ENCODE measurements at regions not wholly inside any gene's neighbourhood (a gene's known extent, or its start where the extent isn't known, plus 50 kb on each side); places are given as distances from the start of the nearest gene placed in this dataset.

DNA sequence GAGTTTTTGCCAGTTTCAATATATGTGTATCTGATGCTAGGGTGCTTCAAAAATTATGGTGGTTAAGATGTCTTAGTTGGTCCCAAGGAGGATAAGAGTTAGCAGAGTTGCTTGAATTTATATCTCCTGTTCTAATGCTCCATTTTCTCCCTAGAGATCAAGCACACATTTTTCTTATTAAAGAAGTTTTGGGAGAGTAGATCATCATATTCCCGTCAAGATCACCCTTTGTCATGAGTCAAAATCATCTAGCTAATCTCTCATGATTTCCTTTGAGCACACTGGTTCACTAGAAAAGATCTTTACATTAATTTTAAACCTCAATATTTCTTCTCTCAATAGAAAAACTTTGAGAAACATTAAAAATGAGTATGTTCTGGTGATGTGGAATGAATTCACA is 429.9 kb upstream of the SEMA3A start:
- no peaks in the 10 kb centered on the region for H3K4me1 ChIP-seq (ENCODE audit: control insufficient read depth in 1 of 2, insufficient read depth in 2 of 2, low read length in 2 of 2)
- H3K9me3 ChIP-seq (ENCODE audit: control insufficient read depth in 1 of 2, low read length in 2 of 2): no peaks in the 10 kb centered on the region
- no peaks in the 10 kb centered on the region for H3K36me3 ChIP-seq (ENCODE audit: control insufficient read depth in 1 of 2, insufficient read depth in 2 of 2, low read length in 2 of 2)
- H3K4me3 ChIP-seq (ENCODE audit: low read depth in 1 of 2, low read length in 2 of 2): no peak overlapping the region
- no peak overlapping the region for H3K27ac ChIP-seq (ENCODE audit: low read depth, low read length)
- H3K9ac ChIP-seq (ENCODE audit: low read depth in 1 of 2, low read length in 2 of 2): no peak overlapping the region
- no peaks in the 10 kb centered on the region for H3K27me3 ChIP-seq (ENCODE audit: control insufficient read depth in 1 of 2, insufficient read depth in 2 of 2, low read length in 2 of 2)

DNA sequence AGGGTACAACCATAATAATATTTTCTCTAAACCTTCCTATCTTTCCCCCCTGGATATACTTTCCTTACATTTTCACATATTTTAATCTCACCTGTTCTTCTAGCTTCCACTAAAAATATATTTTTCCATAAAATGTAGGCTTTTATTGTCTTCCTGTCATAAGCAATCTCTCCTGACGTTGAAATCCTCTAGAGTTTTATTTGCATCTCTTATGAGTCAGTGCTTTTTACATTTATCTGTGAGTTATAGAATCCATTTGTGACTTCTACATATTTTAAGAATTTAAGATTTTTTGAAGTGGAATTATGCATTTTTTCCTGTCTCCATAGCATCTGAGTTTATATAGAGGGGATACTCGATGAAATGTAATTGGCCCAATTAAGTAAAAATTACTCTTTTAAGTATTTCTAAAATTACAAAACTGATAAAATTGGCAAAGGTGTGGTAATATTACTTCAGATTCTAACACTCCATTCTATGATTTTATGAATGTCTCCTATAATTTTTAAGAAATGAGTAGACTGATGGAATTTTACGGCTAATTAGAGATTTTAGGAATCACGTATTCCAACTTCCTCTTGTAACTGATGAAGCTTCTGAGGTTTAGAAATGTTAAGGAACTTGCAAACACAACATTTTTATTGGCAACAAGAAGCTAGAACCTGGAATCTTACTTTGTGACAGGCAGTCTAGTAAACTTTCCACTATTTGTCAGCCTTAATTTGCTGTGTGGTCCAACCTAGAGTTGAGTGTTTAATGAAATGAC is 422.9 kb upstream of the SEMA3A start:
- H3K4me1 ChIP-seq (ENCODE audit: control insufficient read depth in 1 of 2, insufficient read depth in 2 of 2, low read length in 2 of 2): no peaks in the 10 kb centered on the region
- no peak overlapping the region for H3K4me3 ChIP-seq (ENCODE audit: low read depth in 1 of 2, low read length in 2 of 2)
- H3K27ac ChIP-seq (ENCODE audit: low read depth, low read length): no peak overlapping the region
- no peaks in the 10 kb centered on the region for H3K9me3 ChIP-seq (ENCODE audit: control insufficient read depth in 1 of 2, low read length in 2 of 2)
- no peak overlapping the region for H3K9ac ChIP-seq (ENCODE audit: low read depth in 1 of 2, low read length in 2 of 2)
- H3K27me3 ChIP-seq (ENCODE audit: control insufficient read depth in 1 of 2, insufficient read depth in 2 of 2, low read length in 2 of 2): no peaks in the 10 kb centered on the region
- H3K36me3 ChIP-seq (ENCODE audit: control insufficient read depth in 1 of 2, insufficient read depth in 2 of 2, low read length in 2 of 2): no peaks in the 10 kb centered on the region

DNA sequence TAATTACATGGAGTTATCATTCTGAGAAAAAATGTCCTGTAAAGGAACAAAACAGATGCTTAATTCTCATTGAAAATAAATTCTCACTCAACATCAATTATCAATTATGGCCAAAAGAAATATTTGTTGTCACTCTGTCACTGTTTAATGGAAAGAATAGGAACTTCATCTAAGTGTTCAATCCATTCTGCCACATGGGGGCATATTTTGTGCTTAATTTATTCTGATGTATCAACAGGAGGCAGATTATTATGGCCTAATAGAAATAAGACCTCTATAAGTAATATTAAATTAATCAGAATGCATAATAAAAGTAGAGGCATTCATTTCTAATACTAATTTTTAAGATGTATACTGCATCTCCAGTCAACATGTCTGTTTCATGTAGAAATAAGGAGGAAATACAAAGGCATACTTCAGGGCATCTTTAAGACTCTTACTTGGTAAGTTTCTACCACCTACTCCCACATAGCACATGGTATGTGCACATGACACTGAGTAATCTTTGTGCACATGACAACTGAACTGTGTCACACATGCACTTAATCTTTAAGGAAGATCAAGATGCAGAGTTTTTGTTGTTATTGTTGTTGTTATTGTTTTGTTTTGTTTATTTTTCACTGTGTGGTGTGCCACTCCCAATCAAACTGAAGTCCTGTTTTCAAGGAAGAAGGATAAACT is 420.4 kb upstream of the SEMA3A start:
- Histone ChIP-seq H3K9me3 (ENCODE audit: control insufficient read depth in 1 of 2, low read length in 2 of 2) (no peaks in the 10 kb centered on the region), H3K9ac (ENCODE audit: low read depth in 1 of 2, low read length in 2 of 2) (no peak overlapping the region), H3K4me1 (ENCODE audit: control insufficient read depth in 1 of 2, insufficient read depth in 2 of 2, low read length in 2 of 2) (no peaks in the 10 kb centered on the region)

DNA sequence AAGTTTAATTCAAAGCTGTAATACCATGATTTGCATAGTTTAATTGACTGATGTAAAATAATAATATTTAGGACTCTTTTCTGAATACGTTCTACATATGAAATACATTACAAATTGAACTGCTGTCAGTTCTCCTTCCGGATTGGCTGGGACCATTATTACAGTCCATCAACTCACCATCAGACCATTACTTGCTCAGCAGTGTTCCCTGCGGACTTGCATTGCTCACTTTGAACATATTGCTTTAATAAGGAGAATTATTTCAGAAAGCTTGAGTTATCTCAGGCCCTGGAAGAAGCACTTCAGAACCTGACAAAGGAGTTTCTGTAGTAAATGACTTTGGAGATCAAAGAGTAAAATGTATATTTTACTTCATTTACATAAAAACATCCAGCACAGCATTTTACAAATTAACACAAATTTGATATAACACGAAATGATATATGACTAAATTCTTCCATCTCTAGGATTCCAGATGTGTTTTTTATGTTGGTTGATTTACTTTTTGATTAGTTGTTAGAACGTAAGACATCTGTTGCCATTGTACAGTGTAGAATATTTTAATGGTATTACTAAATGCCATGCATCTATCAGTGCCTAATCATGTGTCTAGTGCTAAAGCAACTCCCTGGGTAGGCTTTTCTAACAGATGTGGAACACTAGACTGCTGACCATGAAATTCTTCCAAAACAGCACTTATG is 418.5 kb upstream of the SEMA3A start:
- no peaks in the 10 kb centered on the region for H3K9me3 ChIP-seq (ENCODE audit: control insufficient read depth in 1 of 2, low read length in 2 of 2)
- H3K27me3 ChIP-seq (ENCODE audit: control insufficient read depth in 1 of 2, insufficient read depth in 2 of 2, low read length in 2 of 2): no peaks in the 10 kb centered on the region
- H3K4me3 ChIP-seq (ENCODE audit: low read depth in 1 of 2, low read length in 2 of 2): no peak overlapping the region
- no peak overlapping the region for H3K27ac ChIP-seq (ENCODE audit: low read depth, low read length)
- H3K4me1 ChIP-seq (ENCODE audit: control insufficient read depth in 1 of 2, insufficient read depth in 2 of 2, low read length in 2 of 2): no peaks in the 10 kb centered on the region
- no peaks in the 10 kb centered on the region for H3K36me3 ChIP-seq (ENCODE audit: control insufficient read depth in 1 of 2, insufficient read depth in 2 of 2, low read length in 2 of 2)
- no peak overlapping the region for H3K9ac ChIP-seq (ENCODE audit: low read depth in 1 of 2, low read length in 2 of 2)

More for the DNA sequence above, 420.4 kb upstream of the SEMA3A start:
- no peaks in the 10 kb centered on the region for H3K36me3 ChIP-seq (ENCODE audit: control insufficient read depth in 1 of 2, insufficient read depth in 2 of 2, low read length in 2 of 2)
- no peaks in the 10 kb centered on the region for H3K27me3 ChIP-seq (ENCODE audit: control insufficient read depth in 1 of 2, insufficient read depth in 2 of 2, low read length in 2 of 2)
- no peak overlapping the region for H3K4me3 ChIP-seq (ENCODE audit: low read depth in 1 of 2, low read length in 2 of 2)
- H3K27ac ChIP-seq (ENCODE audit: low read depth, low read length): no peak overlapping the region

DNA sequence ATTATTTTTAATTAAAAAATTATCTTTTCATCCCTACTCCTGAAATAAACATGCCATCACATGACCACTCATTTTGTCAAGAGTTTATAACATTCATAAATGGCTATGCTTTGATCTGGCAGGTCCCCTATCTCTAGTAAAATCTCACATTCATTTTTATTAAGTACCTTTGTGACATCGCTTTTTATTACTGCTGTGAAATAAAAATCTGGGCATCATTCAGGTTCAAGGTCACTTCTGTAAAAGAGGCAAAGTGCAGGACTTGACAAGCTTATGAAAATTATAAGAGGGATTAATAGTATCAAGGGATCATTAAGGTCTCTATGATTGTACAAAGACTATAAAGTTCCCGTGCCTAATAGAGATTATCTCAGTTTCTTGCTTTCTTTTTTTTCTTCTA is 416.8 kb upstream of the SEMA3A start:
- Histone ChIP-seq H3K27me3 (ENCODE audit: control insufficient read depth in 1 of 2, insufficient read depth in 2 of 2, low read length in 2 of 2) (no peaks in the 10 kb centered on the region), H3K9me3 (ENCODE audit: control insufficient read depth in 1 of 2, low read length in 2 of 2) (no peaks in the 10 kb centered on the region), H3K4me3 (ENCODE audit: low read depth in 1 of 2, low read length in 2 of 2) (no peak overlapping the region), H3K27ac (ENCODE audit: low read depth, low read length) (no peak overlapping the region), H3K4me1 (ENCODE audit: control insufficient read depth in 1 of 2, insufficient read depth in 2 of 2, low read length in 2 of 2) (no peaks in the 10 kb centered on the region), H3K9ac (ENCODE audit: low read depth in 1 of 2, low read length in 2 of 2) (no peak overlapping the region), H3K36me3 (ENCODE audit: control insufficient read depth in 1 of 2, insufficient read depth in 2 of 2, low read length in 2 of 2) (no peaks in the 10 kb centered on the region)

DNA sequence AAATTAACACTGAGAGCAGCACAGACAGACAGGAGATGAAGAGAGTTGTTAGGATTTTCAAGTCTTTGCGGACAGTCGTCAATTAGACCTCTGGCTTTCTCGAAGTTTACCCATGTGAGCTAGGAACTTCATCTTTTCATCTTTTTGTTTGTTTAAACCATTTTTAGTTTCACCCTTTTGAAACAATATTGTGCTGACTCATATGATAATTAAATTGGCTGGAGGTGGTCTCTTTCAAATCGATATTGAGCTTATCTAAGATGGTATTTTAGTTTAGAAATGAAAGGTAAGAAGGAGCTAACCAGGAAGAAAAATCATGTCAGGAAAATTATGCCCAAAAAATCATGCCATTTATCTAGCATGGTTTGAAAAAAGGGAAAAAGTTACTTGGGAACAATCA is 415.8 kb upstream of the SEMA3A start:
- no peak overlapping the region for H3K27ac ChIP-seq (ENCODE audit: low read depth, low read length)
- H3K36me3 ChIP-seq (ENCODE audit: control insufficient read depth in 1 of 2, insufficient read depth in 2 of 2, low read length in 2 of 2): no peaks in the 10 kb centered on the region
- no peak overlapping the region for H3K4me3 ChIP-seq (ENCODE audit: low read depth in 1 of 2, low read length in 2 of 2)
- H3K4me1 ChIP-seq (ENCODE audit: control insufficient read depth in 1 of 2, insufficient read depth in 2 of 2, low read length in 2 of 2): no peaks in the 10 kb centered on the region
- H3K27me3 ChIP-seq (ENCODE audit: control insufficient read depth in 1 of 2, insufficient read depth in 2 of 2, low read length in 2 of 2): no peaks in the 10 kb centered on the region
- no peaks in the 10 kb centered on the region for H3K9me3 ChIP-seq (ENCODE audit: control insufficient read depth in 1 of 2, low read length in 2 of 2)
- no peak overlapping the region for H3K9ac ChIP-seq (ENCODE audit: low read depth in 1 of 2, low read length in 2 of 2)

DNA sequence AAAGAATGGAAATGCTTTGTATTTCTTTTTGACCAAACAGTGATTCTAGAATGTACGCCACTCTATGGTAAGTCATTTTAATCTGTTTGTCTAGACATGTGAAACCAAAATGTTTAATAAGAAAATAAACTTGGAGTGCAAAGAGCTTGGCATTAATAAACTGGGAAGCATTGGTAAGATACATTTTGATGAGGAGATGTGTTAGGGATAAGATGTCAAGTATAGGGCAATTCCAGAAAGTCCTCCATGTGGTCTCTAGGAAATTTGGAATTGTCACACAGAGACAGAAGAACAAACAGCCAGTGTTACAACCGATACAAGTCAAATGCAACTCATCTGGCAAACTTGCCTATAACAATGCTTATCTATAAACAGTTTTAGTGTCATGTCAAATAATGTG is 410.7 kb upstream of the SEMA3A start:
- Histone ChIP-seq H3K9me3 (ENCODE audit: control insufficient read depth in 1 of 2, low read length in 2 of 2) (peaks cover 0 to 3% of the 10 kb centered on the region in 2 donors), H3K4me1 (ENCODE audit: control insufficient read depth in 1 of 2, insufficient read depth in 2 of 2, low read length in 2 of 2) (no peaks in the 10 kb centered on the region), H3K36me3 (ENCODE audit: control insufficient read depth in 1 of 2, insufficient read depth in 2 of 2, low read length in 2 of 2) (no peaks in the 10 kb centered on the region), H3K4me3 (ENCODE audit: low read depth in 1 of 2, low read length in 2 of 2) (no peak overlapping the region), H3K9ac (ENCODE audit: low read depth in 1 of 2, low read length in 2 of 2) (no peak overlapping the region), H3K27ac (ENCODE audit: low read depth, low read length) (no peak overlapping the region), H3K27me3 (ENCODE audit: control insufficient read depth in 1 of 2, insufficient read depth in 2 of 2, low read length in 2 of 2) (no peaks in the 10 kb centered on the region)

DNA sequence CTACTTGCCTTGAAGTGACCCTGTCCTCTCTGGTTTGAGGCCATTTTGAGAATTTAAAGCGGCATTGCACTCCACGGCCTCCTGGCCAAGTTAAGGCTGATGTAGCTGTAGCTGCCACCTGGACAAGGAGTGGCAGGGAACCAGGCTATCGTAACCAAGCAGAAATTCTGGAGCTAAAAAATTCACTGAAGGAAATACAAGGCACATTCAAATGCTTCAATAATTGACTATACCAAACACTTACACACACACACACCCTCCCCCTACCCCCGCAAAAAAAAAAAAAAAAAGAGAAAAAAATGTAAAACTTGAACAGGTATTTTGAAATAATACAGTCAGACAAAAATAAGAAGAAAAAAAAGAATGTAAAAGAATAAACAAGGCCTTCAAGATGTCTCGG is 409.0 kb upstream of the SEMA3A start:
- peaks cover 0 to 3% of the 10 kb centered on the region in 2 donors for H3K9me3 ChIP-seq (ENCODE audit: control insufficient read depth in 1 of 2, low read length in 2 of 2)
- no peak overlapping the region for H3K27ac ChIP-seq (ENCODE audit: low read depth, low read length)
- H3K4me1 ChIP-seq (ENCODE audit: control insufficient read depth in 1 of 2, insufficient read depth in 2 of 2, low read length in 2 of 2): no peaks in the 10 kb centered on the region
- H3K9ac ChIP-seq (ENCODE audit: low read depth in 1 of 2, low read length in 2 of 2): no peak overlapping the region
- H3K36me3 ChIP-seq (ENCODE audit: control insufficient read depth in 1 of 2, insufficient read depth in 2 of 2, low read length in 2 of 2): no peaks in the 10 kb centered on the region
- H3K27me3 ChIP-seq (ENCODE audit: control insufficient read depth in 1 of 2, insufficient read depth in 2 of 2, low read length in 2 of 2): no peaks in the 10 kb centered on the region
- no peak overlapping the region for H3K4me3 ChIP-seq (ENCODE audit: low read depth in 1 of 2, low read length in 2 of 2)

DNA sequence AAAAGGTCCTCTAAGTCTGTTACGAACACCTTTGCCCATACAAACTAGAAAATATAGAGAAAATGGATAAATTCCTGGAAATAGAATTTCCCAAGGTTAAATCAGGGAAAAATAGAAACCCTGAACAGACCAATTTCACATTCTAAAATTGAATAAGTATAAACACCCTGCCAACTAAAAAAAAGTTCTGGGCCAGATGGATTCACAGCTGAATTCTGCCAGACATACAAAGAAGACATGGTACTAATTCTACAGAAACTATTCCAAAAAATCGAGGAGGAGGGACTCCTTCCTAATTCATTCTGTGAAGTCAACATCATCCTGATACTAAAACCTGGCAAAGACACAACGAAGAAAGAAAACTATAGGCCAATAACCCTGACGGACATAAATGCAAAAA is 400.4 kb upstream of the SEMA3A start:
- H3K27ac ChIP-seq (ENCODE audit: low read depth, low read length): no peak overlapping the region
- H3K27me3 ChIP-seq (ENCODE audit: control insufficient read depth in 1 of 2, insufficient read depth in 2 of 2, low read length in 2 of 2): no peaks in the 10 kb centered on the region
- H3K4me1 ChIP-seq (ENCODE audit: control insufficient read depth in 1 of 2, insufficient read depth in 2 of 2, low read length in 2 of 2): no peaks in the 10 kb centered on the region
- H3K9me3 ChIP-seq (ENCODE audit: control insufficient read depth in 1 of 2, low read length in 2 of 2): no peaks in the 10 kb centered on the region
- no peak overlapping the region for H3K9ac ChIP-seq (ENCODE audit: low read depth in 1 of 2, low read length in 2 of 2)
- no peaks in the 10 kb centered on the region for H3K36me3 ChIP-seq (ENCODE audit: control insufficient read depth in 1 of 2, insufficient read depth in 2 of 2, low read length in 2 of 2)
- H3K4me3 ChIP-seq (ENCODE audit: low read depth in 1 of 2, low read length in 2 of 2): no peak overlapping the region

DNA sequence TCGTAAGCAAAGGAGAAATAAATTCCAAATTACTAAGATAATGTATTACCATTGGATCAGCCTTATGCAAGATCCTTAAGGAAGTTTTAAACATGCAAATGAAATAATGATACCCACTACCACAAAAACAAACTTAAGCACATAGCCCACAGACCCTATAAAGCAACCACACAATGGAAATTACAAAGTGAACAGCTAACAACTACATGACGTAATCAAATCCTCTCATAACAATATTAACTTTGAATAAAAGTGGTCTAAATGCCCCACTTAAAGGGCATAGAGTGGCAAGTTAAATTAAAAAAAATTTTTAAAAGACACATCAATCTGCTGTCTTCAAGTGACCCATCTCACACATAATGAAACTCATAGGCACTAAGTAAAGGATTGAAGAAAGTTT is 397.3 kb upstream of the SEMA3A start:
- Histone ChIP-seq H3K27me3 (ENCODE audit: control insufficient read depth in 1 of 2, insufficient read depth in 2 of 2, low read length in 2 of 2) (no peaks in the 10 kb centered on the region), H3K4me1 (ENCODE audit: control insufficient read depth in 1 of 2, insufficient read depth in 2 of 2, low read length in 2 of 2) (no peaks in the 10 kb centered on the region), H3K4me3 (ENCODE audit: low read depth in 1 of 2, low read length in 2 of 2) (no peak overlapping the region), H3K36me3 (ENCODE audit: control insufficient read depth in 1 of 2, insufficient read depth in 2 of 2, low read length in 2 of 2) (no peaks in the 10 kb centered on the region), H3K9ac (ENCODE audit: low read depth in 1 of 2, low read length in 2 of 2) (no peak overlapping the region), H3K27ac (ENCODE audit: low read depth, low read length) (no peak overlapping the region), H3K9me3 (ENCODE audit: control insufficient read depth in 1 of 2, low read length in 2 of 2) (no peaks in the 10 kb centered on the region)

All from duodenal mucosa (tissue), 2 donors.